HL-60 (cell line): ENCODE measurements at regions not wholly inside any gene's neighbourhood (a gene's known extent, or its start where the extent isn't known, plus 50 kb on each side); places are given as distances from the start of the nearest gene placed in this dataset.

Experiments
- GABPA ChIP-seq: IDR thresholded peaks from 2 replicates; pipeline ENCODE4 v1.6.1; 2012; ENCODE audit warnings: low read depth
- POLR2AphosphoS5 ChIP-seq: IDR thresholded peaks from 2 replicates; pipeline ENCODE4 v1.6.1; 2012; ENCODE audit warnings: low read depth
- SPI1 ChIP-seq: IDR thresholded peaks from 2 replicates; pipeline ENCODE4 v1.6.1; 2012; ENCODE audit warnings: low read depth, mild to moderate bottlenecking, borderline replicate concordance
- TF ChIP-seq, protein P1 (sequence below): IDR thresholded peaks from one replicate; pipeline ENCODE4 v1.5.1; 2011; ENCODE audit warnings: low read length, control low read depth, inconsistent platforms; ENCODE audit not compliant: insufficient read depth
- TF ChIP-seq, protein P2 (sequence below): IDR thresholded peaks from 2 replicates; pipeline ENCODE4 v1.6.1; 2012; ENCODE audit warnings: low read depth; ENCODE audit not compliant: insufficient replicate concordance

DNA sequence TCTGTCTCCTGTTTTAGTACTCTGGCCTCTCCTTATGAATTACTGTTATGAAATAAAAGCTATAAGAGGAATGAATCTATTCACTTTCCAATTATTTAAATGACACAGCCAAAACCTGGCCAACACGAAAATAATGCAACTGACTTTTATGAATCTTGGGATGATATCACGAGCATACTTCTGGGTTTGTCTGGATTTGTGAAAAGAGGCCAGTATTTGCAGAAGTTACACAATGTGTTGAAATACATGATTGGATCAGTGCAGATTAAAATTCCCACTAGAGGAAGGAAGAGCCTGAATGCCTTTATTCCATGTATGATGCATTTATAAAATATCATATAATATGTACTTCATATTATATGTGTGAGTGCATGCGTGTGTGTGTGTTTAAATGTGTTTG is 418.2 kb downstream of the GRB14 start:
- TF ChIP-seq, protein P1, sequence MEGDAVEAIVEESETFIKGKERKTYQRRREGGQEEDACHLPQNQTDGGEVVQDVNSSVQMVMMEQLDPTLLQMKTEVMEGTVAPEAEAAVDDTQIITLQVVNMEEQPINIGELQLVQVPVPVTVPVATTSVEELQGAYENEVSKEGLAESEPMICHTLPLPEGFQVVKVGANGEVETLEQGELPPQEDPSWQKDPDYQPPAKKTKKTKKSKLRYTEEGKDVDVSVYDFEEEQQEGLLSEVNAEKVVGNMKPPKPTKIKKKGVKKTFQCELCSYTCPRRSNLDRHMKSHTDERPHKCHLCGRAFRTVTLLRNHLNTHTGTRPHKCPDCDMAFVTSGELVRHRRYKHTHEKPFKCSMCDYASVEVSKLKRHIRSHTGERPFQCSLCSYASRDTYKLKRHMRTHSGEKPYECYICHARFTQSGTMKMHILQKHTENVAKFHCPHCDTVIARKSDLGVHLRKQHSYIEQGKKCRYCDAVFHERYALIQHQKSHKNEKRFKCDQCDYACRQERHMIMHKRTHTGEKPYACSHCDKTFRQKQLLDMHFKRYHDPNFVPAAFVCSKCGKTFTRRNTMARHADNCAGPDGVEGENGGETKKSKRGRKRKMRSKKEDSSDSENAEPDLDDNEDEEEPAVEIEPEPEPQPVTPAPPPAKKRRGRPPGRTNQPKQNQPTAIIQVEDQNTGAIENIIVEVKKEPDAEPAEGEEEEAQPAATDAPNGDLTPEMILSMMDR = no peak
- TF ChIP-seq, protein P2, sequence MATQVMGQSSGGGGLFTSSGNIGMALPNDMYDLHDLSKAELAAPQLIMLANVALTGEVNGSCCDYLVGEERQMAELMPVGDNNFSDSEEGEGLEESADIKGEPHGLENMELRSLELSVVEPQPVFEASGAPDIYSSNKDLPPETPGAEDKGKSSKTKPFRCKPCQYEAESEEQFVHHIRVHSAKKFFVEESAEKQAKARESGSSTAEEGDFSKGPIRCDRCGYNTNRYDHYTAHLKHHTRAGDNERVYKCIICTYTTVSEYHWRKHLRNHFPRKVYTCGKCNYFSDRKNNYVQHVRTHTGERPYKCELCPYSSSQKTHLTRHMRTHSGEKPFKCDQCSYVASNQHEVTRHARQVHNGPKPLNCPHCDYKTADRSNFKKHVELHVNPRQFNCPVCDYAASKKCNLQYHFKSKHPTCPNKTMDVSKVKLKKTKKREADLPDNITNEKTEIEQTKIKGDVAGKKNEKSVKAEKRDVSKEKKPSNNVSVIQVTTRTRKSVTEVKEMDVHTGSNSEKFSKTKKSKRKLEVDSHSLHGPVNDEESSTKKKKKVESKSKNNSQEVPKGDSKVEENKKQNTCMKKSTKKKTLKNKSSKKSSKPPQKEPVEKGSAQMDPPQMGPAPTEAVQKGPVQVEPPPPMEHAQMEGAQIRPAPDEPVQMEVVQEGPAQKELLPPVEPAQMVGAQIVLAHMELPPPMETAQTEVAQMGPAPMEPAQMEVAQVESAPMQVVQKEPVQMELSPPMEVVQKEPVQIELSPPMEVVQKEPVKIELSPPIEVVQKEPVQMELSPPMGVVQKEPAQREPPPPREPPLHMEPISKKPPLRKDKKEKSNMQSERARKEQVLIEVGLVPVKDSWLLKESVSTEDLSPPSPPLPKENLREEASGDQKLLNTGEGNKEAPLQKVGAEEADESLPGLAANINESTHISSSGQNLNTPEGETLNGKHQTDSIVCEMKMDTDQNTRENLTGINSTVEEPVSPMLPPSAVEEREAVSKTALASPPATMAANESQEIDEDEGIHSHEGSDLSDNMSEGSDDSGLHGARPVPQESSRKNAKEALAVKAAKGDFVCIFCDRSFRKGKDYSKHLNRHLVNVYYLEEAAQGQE = no peak
- TF ChIP-seq POLR2AphosphoS5 = no peak
- TF ChIP-seq GABPA = no peak
- TF ChIP-seq SPI1 = no peak
